GM18517 (cell line): ENCODE measurements at regions not wholly inside any gene's neighbourhood (a gene's known extent, or its start where the extent isn't known, plus 50 kb on each side); places are given as distances from the start of the nearest gene placed in this dataset.
"Not testable (repeated sequence)": the region's sequence is repeated elsewhere in the genome, so short reads cannot be mapped to it uniquely, and the experiment has no call there.

Experiments used
- ATAC-seq: cut with Tn5 transposase; IDR thresholded peaks from one replicate; pipeline ENCODE4 v1.9.1; 2021; ENCODE audit warnings: mild to moderate bottlenecking, moderate library complexity; ENCODE audit not compliant: unreplicated experiment

- ATAC-seq: no peak
Measured at GRCh38 chr12:82300611-82301010, 57.6 kb downstream of the CCDC59 start.

DNA sequence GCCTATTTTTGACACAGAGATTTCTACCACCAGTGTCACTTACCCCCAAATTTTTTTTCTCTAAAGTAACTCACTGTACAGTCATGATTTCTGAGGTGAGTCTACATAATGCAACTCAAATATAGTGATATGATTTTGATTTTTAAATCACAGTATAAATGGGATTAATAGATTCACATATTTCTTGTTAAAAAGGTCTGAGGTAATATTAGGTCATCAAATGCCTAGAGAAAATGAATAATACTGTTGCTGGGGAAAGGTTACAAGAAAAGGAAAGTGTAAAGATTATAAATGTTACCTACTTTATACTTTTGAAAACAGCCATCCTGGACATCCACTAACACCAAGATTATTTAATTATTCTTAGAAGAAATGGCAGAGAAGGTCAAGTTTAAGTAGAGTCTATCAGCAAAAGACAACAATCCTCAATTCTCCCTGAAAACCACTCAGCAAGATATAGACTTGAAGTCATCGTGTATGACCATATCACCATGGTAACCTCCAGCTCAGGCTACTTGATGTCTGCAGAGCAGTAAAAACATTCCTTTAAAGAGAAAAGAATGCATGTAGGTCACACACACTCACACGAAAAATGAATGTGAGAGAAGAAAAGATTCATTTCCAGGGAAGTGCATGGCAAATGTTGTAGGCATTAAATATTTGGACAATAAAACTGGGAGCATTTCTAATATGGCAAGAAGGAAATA lies 58.7 kb downstream of the CCDC59 start:
- no peak for ATAC-seq

- no peak for ATAC-seq
Measured at GRCh38 chr12:82290415-82290814, 67.8 kb downstream of the CCDC59 start.

GRCh38 chr12:82281335-82281734 lies 76.9 kb downstream of the CCDC59 start:
- ATAC-seq: not testable (repeated sequence)

DNA sequence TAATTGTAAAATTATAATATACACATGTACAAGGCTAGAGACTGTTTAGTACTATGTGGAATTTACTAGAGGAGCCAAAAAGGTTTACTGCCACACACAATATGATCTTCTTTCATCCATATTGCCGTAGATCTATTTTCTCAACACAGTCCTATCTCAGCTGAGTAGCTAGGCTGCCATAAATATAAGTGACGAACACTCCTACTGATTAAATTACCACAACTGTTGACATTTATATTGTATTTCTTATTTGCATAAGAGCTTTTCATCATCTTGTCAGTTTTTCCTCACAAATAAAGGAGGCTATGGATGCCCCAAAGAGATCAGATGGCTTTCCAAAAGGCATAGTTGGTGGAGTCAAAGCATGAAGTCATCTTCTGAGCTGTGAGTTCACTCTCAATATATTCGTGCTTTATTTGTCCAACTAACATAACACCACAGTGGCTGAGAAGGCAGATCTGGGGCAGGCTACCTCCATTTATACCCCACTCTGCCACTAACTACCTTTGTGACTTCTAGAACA lies 78.6 kb downstream of the CCDC59 start:
- ATAC-seq: no peak

DNA sequence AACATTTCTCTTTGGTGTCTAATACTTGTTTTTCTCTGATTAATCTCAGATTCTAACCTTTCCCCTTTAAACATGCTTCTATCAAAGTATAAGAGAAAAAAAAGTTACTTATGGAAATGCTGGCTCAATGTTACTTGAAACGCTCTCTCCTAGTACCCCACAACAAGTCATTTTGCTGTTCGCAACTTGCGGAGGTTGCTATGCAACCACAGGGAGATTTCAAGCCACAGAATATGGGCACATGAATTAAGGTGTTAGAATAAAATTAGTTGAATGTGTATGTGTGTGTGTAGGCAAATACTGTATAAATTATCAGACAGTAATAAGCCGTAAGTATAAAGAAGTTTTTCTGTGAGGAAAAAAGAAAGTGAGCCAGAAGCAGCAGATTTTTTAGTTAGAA lies 80.6 kb downstream of the CCDC59 start:
- ATAC-seq: no peak

GRCh38 chr12:82242729-82243128 lies 115.5 kb downstream of the CCDC59 start:
- ATAC-seq: no peak

GRCh38 chr12:82225871-82226270 lies 132.3 kb downstream of the CCDC59 start:
- no peak for ATAC-seq

GRCh38 chr12:82223426-82223825 lies 134.8 kb downstream of the CCDC59 start:
- ATAC-seq: no peak

DNA sequence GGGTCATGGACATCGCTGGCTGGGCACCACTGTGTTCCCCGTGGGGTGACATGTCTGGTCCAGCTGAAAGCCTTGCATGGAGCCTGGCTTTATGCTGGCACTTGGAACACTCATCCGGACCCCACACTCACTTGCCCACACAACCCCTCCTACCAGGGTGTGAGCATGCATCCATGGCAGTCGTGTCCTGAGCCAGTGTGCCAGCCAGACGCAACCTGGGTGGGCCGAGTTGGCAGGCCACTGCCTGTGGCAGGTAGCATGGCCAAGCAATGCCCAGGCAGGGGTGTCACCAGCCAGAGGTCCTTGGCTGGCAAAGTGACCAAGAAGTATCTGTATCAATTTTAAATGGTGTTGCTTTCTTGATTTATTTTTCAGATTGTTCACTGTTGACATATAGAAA lies 141.7 kb downstream of the CCDC59 start:
- no peak for ATAC-seq

GRCh38 chr12:82213761-82214160 lies 144.4 kb downstream of the CCDC59 start:
- no peak for ATAC-seq

DNA sequence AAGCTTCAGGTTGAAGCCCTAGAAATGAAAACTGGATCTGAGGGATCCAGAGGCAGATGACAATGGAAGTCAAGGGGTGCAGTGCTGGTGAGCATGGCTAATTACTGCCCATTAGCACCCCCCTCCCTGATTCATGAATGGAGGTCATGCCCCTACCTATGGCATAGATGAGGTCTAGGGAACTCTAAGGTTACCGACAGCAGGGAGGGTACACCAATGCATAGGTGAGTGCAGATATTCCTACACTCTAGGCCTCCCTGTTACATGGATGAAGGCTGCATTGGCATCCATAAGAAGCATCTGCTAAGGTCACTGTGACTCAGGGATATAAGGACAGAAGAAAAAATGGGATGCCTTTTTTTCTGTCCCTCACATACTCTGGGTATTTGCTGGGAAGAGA lies 147.3 kb downstream of the CCDC59 start:
- ATAC-seq: no peak

- ATAC-seq: no peak
Measured at GRCh38 chr12:82209533-82209932, 148.7 kb downstream of the CCDC59 start.

GRCh38 chr12:82207556-82207955 lies 150.6 kb downstream of the CCDC59 start:
- ATAC-seq: no peak

GRCh38 chr12:82203086-82203485 lies 155.1 kb downstream of the CCDC59 start:
- ATAC-seq: no peak

DNA sequence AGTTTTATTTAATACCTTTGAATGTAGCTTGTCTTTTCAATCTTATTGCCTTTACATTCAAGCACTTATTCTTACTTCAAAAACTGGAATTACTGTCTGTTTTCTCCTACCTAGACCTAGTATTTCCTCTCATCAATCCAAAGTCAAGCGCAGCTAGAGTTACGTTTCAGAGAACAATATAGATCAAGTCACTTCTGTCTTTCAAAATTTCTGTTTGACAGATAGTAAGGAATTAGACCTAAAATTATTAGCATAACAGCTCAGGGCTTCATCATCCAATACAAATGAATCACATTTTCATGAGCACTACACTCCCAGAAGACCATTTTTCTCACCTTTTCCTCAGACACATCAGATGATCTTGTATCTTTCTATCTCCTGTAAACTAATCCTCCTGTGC lies 170.6 kb downstream of the CCDC59 start:
- no peak for ATAC-seq

GRCh38 chr12:82187011-82187410 lies 171.2 kb downstream of the CCDC59 start:
- ATAC-seq: no peak

- ATAC-seq: no peak
Measured at GRCh38 chr12:82186282-82186681, 171.9 kb downstream of the CCDC59 start.

DNA sequence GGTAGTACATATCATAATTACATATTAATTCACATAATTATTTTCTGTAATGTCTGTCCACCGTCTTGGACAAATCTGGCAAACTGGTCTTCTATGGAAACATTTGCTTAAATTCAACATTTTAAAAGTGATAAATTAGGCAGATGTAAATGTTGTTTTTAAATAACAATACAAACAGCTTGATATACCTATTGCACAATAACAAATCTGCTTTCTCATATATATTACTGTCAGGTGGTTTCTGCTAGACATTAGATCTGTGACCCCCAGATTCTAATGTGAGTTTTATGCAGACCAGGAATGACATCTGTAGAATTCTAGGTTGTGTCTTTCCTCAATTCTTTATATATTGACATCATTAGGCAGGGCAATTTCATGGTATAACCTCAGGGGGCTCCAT lies 173.3 kb downstream of the CCDC59 start:
- ATAC-seq: no peak

DNA sequence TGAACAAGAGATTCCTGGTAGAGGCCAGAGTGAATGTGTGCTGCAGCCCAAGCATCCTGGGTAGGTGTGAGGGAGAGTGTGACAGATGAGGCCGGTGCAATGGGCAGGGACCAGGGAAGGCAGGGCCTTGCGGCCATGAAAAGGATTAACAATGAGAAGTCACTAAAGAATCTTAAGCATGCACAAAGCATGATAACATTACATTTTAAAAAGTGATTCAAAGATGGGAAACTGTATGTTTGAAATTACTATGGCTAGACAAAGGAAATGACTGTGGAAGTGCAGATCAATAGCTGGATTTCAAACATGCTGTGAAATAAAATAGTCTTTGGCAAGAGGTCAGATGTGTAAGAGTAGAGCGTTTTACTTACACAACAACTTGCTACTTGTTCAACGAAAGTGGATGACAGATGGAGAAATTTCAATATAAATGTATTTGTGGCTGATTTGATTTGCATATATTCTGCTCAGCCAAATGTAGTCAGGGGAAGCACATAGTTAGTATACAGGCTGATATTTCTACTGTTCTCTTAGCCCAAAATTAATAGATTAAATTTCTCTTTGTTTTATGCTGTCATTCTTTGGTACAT lies 175.5 kb downstream of the CCDC59 start:
- ATAC-seq: no peak

GRCh38 chr12:82176761-82177490 lies 181.3 kb downstream of the CCDC59 start:
- no peak for ATAC-seq

- ATAC-seq: no peak
Measured at GRCh38 chr12:82176026-82176425, 182.2 kb downstream of the CCDC59 start.
